ENCODE measurements at regions not wholly inside any gene's neighbourhood (a gene's known extent, or its start where the extent isn't known, plus 50 kb on each side); places are given as distances from the start of the nearest gene placed in this dataset.
"Not testable (repeated sequence)": the region's sequence is repeated elsewhere in the genome, so short reads cannot be mapped to it uniquely, and the experiment has no call there.

- no peak for DNase-seq
These were observed 383.9 kb downstream of the MAT2B start for GRCh38 chr5:163889369-163889768.

- no peak for DNase-seq
These were observed 384.8 kb downstream of the MAT2B start for GRCh38 chr5:163890261-163890660.

- DNase-seq: no peak
These were observed 387.9 kb downstream of the MAT2B start for GRCh38 chr5:163893281-163893680.

GRCh38 chr5:163894645-163895044 is 389.2 kb downstream of the MAT2B start:
- no peak for DNase-seq

GRCh38 chr5:163898873-163899272 is 393.5 kb downstream of the MAT2B start:
- no peak for DNase-seq

- not testable (repeated sequence) for DNase-seq
These were observed 402.4 kb downstream of the MAT2B start for GRCh38 chr5:163907783-163908182.

- DNase-seq: no peak
These were observed 402.8 kb downstream of the MAT2B start for GRCh38 chr5:163908253-163908652.

- DNase-seq: no peak
These were observed 404.8 kb downstream of the MAT2B start for GRCh38 chr5:163910226-163910625.

GRCh38 chr5:163912046-163912445 is 406.6 kb downstream of the MAT2B start:
- DNase-seq: no peak

- DNase-seq: no peak
These were observed 408.1 kb downstream of the MAT2B start for GRCh38 chr5:163913548-163913947.

- DNase-seq: no peak
These were observed 409.5 kb downstream of the MAT2B start for GRCh38 chr5:163914910-163915309.

- DNase-seq: no peak
These were observed 410.1 kb downstream of the MAT2B start for GRCh38 chr5:163915481-163915961.

GRCh38 chr5:163916376-163916775 is 411.0 kb downstream of the MAT2B start:
- no peak for DNase-seq

GRCh38 chr5:163916861-163917260 is 411.4 kb downstream of the MAT2B start:
- no peak for DNase-seq

GRCh38 chr5:163917747-163918146 is 412.3 kb downstream of the MAT2B start:
- DNase-seq: no peak

- DNase-seq: not testable (repeated sequence)
These were observed 429.6 kb downstream of the MAT2B start for GRCh38 chr5:163934990-163935389.

- DNase-seq: no peak
These were observed 433.2 kb downstream of the MAT2B start for GRCh38 chr5:163938595-163938994.

- DNase-seq: no peak
These were observed 435.7 kb downstream of the MAT2B start for GRCh38 chr5:163941079-163941478.

- no peak for DNase-seq
These were observed 438.1 kb downstream of the MAT2B start for GRCh38 chr5:163943546-163943945.

- DNase-seq: no peak
These were observed 439.3 kb downstream of the MAT2B start for GRCh38 chr5:163944738-163945137.

GRCh38 chr5:163947848-163948666 is 442.6 kb downstream of the MAT2B start:
- DNase-seq: no peak

GRCh38 chr5:163950248-163950647 is 444.8 kb downstream of the MAT2B start:
- DNase-seq: no peak

GRCh38 chr5:163951069-163951468 is 445.6 kb downstream of the MAT2B start:
- no peak for DNase-seq

- DNase-seq: no peak
These were observed 448.5 kb downstream of the MAT2B start for GRCh38 chr5:163953901-163954300.

GRCh38 chr5:163961230-163961629 is 455.8 kb downstream of the MAT2B start:
- DNase-seq: not testable (repeated sequence)

Data from SIG-M5 (cell line).